OCI-LY1 (cell line): ENCODE measurements at regions not wholly inside any gene's neighbourhood (a gene's known extent, or its start where the extent isn't known, plus 50 kb on each side); places are given as distances from the start of the nearest gene placed in this dataset.

Source experiments
- EZH2 ChIP-seq: fragments of 200-600 bp; sonication (generic), shearing (Covaris generic); IDR thresholded peaks from 2 replicates; pipeline ENCODE4 v1.8.0; 2017; ENCODE audit warnings: borderline replicate concordance, mixed run types, mild to moderate bottlenecking, antibody characterized with exemption, low read length, moderate library complexity, mixed read lengths
- TF ChIP-seq, protein P1 (sequence below): fragments of 200-600 bp; sonication (generic), shearing (Covaris generic); IDR thresholded peaks from 2 replicates; pipeline ENCODE4 v1.5.1; 2017; ENCODE audit warnings: mild to moderate bottlenecking, antibody characterized with exemption, low read length, moderate library complexity, mixed read lengths

DNA sequence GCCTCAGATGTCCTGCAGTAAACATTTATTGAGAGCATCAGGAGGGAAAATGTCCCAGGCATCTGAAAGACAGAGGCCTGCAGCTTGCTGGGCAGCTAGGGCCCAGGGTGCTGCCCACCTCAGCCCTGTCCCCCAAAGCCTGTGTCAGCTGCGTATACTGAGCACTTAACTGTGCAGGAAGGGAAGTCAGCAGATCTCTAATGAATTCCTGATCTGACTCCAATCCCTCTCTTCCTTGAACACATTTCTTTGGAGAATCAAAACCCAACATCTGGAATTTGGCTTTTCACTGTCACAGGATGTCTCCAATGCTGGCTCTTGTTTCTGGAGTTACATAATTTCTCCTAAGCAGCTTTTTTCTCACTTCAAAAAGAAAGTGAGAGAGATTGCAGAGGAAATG lies 364.7 kb upstream of the NFE2L3 start:
- TF ChIP-seq, protein P1, sequence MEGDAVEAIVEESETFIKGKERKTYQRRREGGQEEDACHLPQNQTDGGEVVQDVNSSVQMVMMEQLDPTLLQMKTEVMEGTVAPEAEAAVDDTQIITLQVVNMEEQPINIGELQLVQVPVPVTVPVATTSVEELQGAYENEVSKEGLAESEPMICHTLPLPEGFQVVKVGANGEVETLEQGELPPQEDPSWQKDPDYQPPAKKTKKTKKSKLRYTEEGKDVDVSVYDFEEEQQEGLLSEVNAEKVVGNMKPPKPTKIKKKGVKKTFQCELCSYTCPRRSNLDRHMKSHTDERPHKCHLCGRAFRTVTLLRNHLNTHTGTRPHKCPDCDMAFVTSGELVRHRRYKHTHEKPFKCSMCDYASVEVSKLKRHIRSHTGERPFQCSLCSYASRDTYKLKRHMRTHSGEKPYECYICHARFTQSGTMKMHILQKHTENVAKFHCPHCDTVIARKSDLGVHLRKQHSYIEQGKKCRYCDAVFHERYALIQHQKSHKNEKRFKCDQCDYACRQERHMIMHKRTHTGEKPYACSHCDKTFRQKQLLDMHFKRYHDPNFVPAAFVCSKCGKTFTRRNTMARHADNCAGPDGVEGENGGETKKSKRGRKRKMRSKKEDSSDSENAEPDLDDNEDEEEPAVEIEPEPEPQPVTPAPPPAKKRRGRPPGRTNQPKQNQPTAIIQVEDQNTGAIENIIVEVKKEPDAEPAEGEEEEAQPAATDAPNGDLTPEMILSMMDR, result no peak
- TF ChIP-seq EZH2, result no peak
